Liver (tissue), 8 donors: ENCODE measurements at regions not wholly inside any gene's neighbourhood (a gene's known extent, or its start where the extent isn't known, plus 50 kb on each side); places are given as distances from the start of the nearest gene placed in this dataset.

Source experiments
- DNase-seq: peaks from one replicate; pipeline ENCODE4 v3.0.0-alpha.2; 2017; ENCODE audit warnings: low spot score
- H3K27ac ChIP-seq, 2 donors: one replicate each; pipeline ENCODE4 v1.7.0; 2013; ENCODE audit warnings: inconsistent platforms in 2 of 2, low read length in 2 of 2, control low read depth in 1 of 2, low read depth in 1 of 2, mild to moderate bottlenecking in 1 of 2
- H3K27me3 ChIP-seq, 4 donors: one replicate each; pipeline versions ENCODE4 v1.6.1 to v1.7.0; 2013; ENCODE audit warnings: low read length in 3 of 4, inconsistent platforms in 1 of 4, mild to moderate bottlenecking in 1 of 4, moderate library complexity in 1 of 4; ENCODE audit not compliant: control insufficient read depth in 4 of 4, insufficient read depth in 4 of 4
- H3K36me3 ChIP-seq, 4 donors: one replicate each; pipeline versions ENCODE4 v1.6.1 to v1.7.0; 2013; ENCODE audit warnings: low read length in 3 of 4, mild to moderate bottlenecking in 3 of 4, low read depth in 1 of 4, moderate library complexity in 1 of 4; ENCODE audit not compliant: control insufficient read depth in 4 of 4, insufficient read depth in 3 of 4
- H3K4me1 ChIP-seq, 4 donors: one replicate each; pipeline versions ENCODE4 v1.6.1 to v1.7.0; 2013; ENCODE audit warnings: low read length in 3 of 4, mild to moderate bottlenecking in 3 of 4, moderate library complexity in 1 of 4; ENCODE audit not compliant: control insufficient read depth in 4 of 4, insufficient read depth in 4 of 4
- H3K4me3 ChIP-seq, 3 donors: one replicate each; pipeline versions ENCODE4 v1.6.1 to v1.7.0; 2013; ENCODE audit warnings: low read length in 3 of 3, control low read depth in 1 of 3, low read depth in 1 of 3, mild to moderate bottlenecking in 1 of 3
- H3K9ac ChIP-seq, 2 donors: one replicate each; pipeline ENCODE4 v1.7.0; 2013; ENCODE audit warnings: low read length in 2 of 2, mild to moderate bottlenecking in 2 of 2, moderate library complexity in 2 of 2, control low read depth in 1 of 2, low read depth in 1 of 2
- H3K9me3 ChIP-seq, 4 donors: one replicate each; pipeline versions ENCODE4 v1.6.1 to v1.7.0; 2013; ENCODE audit warnings: low read length in 3 of 4; ENCODE audit not compliant: control insufficient read depth in 4 of 4
- ATF3 ChIP-seq: IDR thresholded peaks from 2 replicates; pipeline ENCODE4 v1.6.1; 2016; ENCODE audit warnings: antibody characterized with exemption
- CTCF ChIP-seq: fragments of 150-350 bp; IDR thresholded peaks from 2 replicates; pipeline ENCODE4 v1.5.1; 2017; ENCODE audit warnings: improper control_type of control experiment, low read depth, low read length; ENCODE audit not compliant: missing input control
- FOXA1 ChIP-seq: IDR thresholded peaks from 2 replicates; pipeline ENCODE4 v1.6.1; 2016; ENCODE audit warnings: antibody characterized with exemption
- GABPA ChIP-seq, 2 donors: IDR thresholded peaks in 1 of 2; conservative IDR thresholded peaks in 1 of 2; 2 replicates each; pipeline ENCODE4 v1.6.1; 2016; ENCODE audit warnings: antibody characterized with exemption in 2 of 2, mild to moderate bottlenecking in 1 of 2, moderate library complexity in 1 of 2
- HNF4A ChIP-seq, 2 donors: conservative IDR thresholded peaks; 2 replicates each; pipeline ENCODE4 v1.6.1; 2016; ENCODE audit warnings: antibody characterized with exemption in 2 of 2, mild to moderate bottlenecking in 2 of 2
- HNF4G ChIP-seq: IDR thresholded peaks from 2 replicates; pipeline ENCODE4 v1.6.1; 2016; ENCODE audit warnings: antibody characterized with exemption
- JUND ChIP-seq, 2 donors: IDR thresholded peaks; 2 replicates each; pipeline ENCODE4 v1.6.1; 2016; ENCODE audit warnings: antibody characterized with exemption in 2 of 2
- MAX ChIP-seq: IDR thresholded peaks from 2 replicates; pipeline ENCODE4 v1.6.1; 2016; ENCODE audit warnings: antibody characterized with exemption
- NR2F2 ChIP-seq: IDR thresholded peaks from 2 replicates; pipeline ENCODE4 v1.6.1; 2016; ENCODE audit warnings: antibody characterized with exemption
- RAD21 ChIP-seq, 2 donors: IDR thresholded peaks; 2 replicates each; pipeline ENCODE4 v1.6.1; 2016; ENCODE audit warnings: antibody characterized with exemption in 2 of 2, mild to moderate bottlenecking in 2 of 2
- REST ChIP-seq: IDR thresholded peaks from 2 replicates; pipeline ENCODE4 v1.6.1; 2016; ENCODE audit warnings: antibody characterized with exemption, mild to moderate bottlenecking
- SP1 ChIP-seq: IDR thresholded peaks from 2 replicates; pipeline ENCODE4 v1.6.1; 2018; ENCODE audit warnings: antibody characterized with exemption, mild to moderate bottlenecking
- TAF1 ChIP-seq: conservative IDR thresholded peaks from 2 replicates; pipeline ENCODE4 v1.6.1; 2016; ENCODE audit warnings: antibody characterized with exemption, mild to moderate bottlenecking
- WGBS: extraction: QIAGEN DNeasy Blood & Tissue Kit; methylation state at CpG from one replicate; pipeline ENCODE4 v1.1.7; 2013; 5-methylcytosine and 5-hydroxymethylcytosine counted together
- donor health status: healthy.
- donor health status: healthy.
- donor health status: healthy.
- donor health status: healthy.
- donor health status: healthy.

DNA sequence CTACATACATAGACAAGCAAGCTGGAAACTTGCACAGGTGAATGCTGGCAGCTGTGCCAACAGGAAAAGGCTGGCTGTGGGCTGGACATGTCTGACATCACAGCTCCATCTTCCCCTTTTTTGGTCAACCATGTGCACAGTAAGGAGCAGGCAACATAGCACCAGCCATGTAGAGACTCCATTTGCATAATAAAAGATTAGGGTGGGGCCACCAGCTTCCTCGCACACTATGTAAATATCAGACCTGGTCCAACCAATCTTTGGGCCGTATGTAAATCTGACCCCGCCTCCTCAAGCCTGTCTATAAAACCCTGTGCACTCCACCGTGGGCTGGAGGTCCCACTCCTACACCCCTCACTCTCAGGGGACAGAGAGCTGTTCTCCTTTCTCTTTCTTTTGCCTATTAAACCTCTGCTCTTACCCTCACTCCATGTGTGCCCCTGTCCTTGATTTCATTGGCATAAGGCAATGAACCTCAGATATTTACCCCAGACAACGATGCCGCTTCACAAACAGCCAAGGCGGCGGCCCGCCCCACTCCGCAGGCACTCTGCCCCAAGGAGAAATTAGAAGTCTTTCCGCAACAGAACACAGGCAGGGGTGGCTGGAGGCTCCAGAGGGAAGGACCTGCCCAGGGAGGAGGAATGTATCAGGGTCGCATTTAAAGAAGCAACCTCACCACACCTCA lies 862.2 kb downstream of the TRIML1 start:
- H3K27ac ChIP-seq: no peak overlapping the region
- no peaks in the 10 kb centered on the region for H3K4me1 ChIP-seq
- no peaks in the 10 kb centered on the region for H3K36me3 ChIP-seq
- peaks cover 0 to 2% (median 0%) of the 10 kb centered on the region in 4 donors for H3K9me3 ChIP-seq
- H3K27me3 ChIP-seq: no peaks in the 10 kb centered on the region
- WGBS: 89% methylated on average over 12 of the region's 12 CpGs
- no peak overlapping the region for H3K9ac ChIP-seq
- no peak for TF ChIP-seq JUND (IDR thresholded peaks at IDR 0.05)
- TF ChIP-seq FOXA1: no peak
- TF ChIP-seq ATF3: no peak
- TF ChIP-seq RAD21 (IDR thresholded peaks at IDR 0.05): no peak
- no peak for TF ChIP-seq HNF4A (conservative IDR thresholded peaks at IDR 0.05)
- TF ChIP-seq SP1: no peak
- TF ChIP-seq GABPA (IDR thresholded peaks at IDR 0.05 in 1 of 2, conservative IDR thresholded peaks at IDR 0.05 in 1 of 2): no peak
- no peak for TF ChIP-seq MAX
- TF ChIP-seq HNF4G: no peak
- no peak overlapping the region for H3K4me3 ChIP-seq
- no peak for DNase-seq

- WGBS: 92% methylated on average over 15 of the region's 15 CpGs
These were observed 862.8 kb downstream of the TRIML1 start for GRCh38 chr4:189001971-189002450.

More at GRCh38 chr4:189001971-189002450, 862.8 kb downstream of the TRIML1 start:
- DNase-seq: no peak
- Histone ChIP-seq H3K9ac (no peak overlapping the region), H3K36me3 (no peaks in the 10 kb centered on the region), H3K27ac (no peak overlapping the region), H3K4me3 (no peak overlapping the region), H3K4me1 (no peaks in the 10 kb centered on the region), H3K9me3 (peaks cover 0 to 2% (median 0%) of the 10 kb centered on the region in 4 donors), H3K27me3 (no peaks in the 10 kb centered on the region)
- TF ChIP-seq SP1 (no peak), CTCF (no peak), FOXA1 (no peak), JUND (IDR thresholded peaks at IDR 0.05) (no peak), GABPA (IDR thresholded peaks at IDR 0.05 in 1 of 2, conservative IDR thresholded peaks at IDR 0.05 in 1 of 2) (no peak), HNF4G (no peak), HNF4A (conservative IDR thresholded peaks at IDR 0.05) (no peak), MAX (no peak), TAF1 (no peak), RAD21 (IDR thresholded peaks at IDR 0.05) (no peak), NR2F2 (no peak), ATF3 (no peak), REST (no peak)
